Endothelial cell (in vitro differentiated cells): ENCODE measurements at regions not wholly inside any gene's neighbourhood (a gene's known extent, or its start where the extent isn't known, plus 50 kb on each side); places are given as distances from the start of the nearest gene placed in this dataset.

ENCODE experiments used
- DNase-seq: peaks from one replicate; pipeline ENCODE4 v3.0.0; 2021; ENCODE audit warnings: low spot score
- H3K27ac Mint-ChIP-seq: one replicate; pipeline ENCODE4 v1.8.0; 2021; ENCODE audit warnings: mixed read lengths, inconsistent platforms; ENCODE audit not compliant: unreplicated experiment
- H3K27me3 Mint-ChIP-seq: one replicate; pipeline ENCODE4 v1.8.0; 2021; ENCODE audit warnings: mild to moderate bottlenecking, moderate library complexity, mixed read lengths, inconsistent platforms; ENCODE audit not compliant: unreplicated experiment
- H3K36me3 Mint-ChIP-seq: one replicate; pipeline ENCODE4 v1.8.0; 2021; ENCODE audit warnings: mild to moderate bottlenecking, low read depth, mixed read lengths, inconsistent platforms; ENCODE audit not compliant: unreplicated experiment
- H3K4me1 Mint-ChIP-seq: one replicate; pipeline ENCODE4 v1.8.0; 2021; ENCODE audit warnings: mild to moderate bottlenecking, mixed read lengths, inconsistent platforms; ENCODE audit not compliant: unreplicated experiment
- H3K4me3 Mint-ChIP-seq: one replicate; pipeline ENCODE4 v1.8.0; 2021; ENCODE audit warnings: mild to moderate bottlenecking, mixed read lengths, inconsistent platforms; ENCODE audit not compliant: unreplicated experiment
- H3K9me3 Mint-ChIP-seq: one replicate; pipeline ENCODE4 v1.8.0; 2021; ENCODE audit warnings: mixed read lengths, inconsistent platforms; ENCODE audit not compliant: unreplicated experiment
- CTCF ChIP-seq: fragments of 200-600 bp; sonication (generic); IDR thresholded peaks from one replicate; pipeline ENCODE4 v1.5.0; 2021; ENCODE audit warnings: antibody characterized with exemption; ENCODE audit not compliant: unreplicated experiment

- Mint-ChIP-seq H3K27me3 (peaks cover 7% of the 10 kb centered on the region), H3K4me1 (peaks cover 8% of the 10 kb centered on the region), H3K4me3 (no peak overlapping the region), H3K9me3 (no peaks in the 10 kb centered on the region), H3K36me3 (no peaks in the 10 kb centered on the region), H3K27ac (no peak overlapping the region)
- TF ChIP-seq CTCF, result no peak
- DNase-seq, result no peak
Measured at GRCh38 chr11:119829402-119829801, 100.4 kb upstream of the NECTIN1 start.

- H3K4me1 Mint-ChIP-seq, result peaks cover 8% of the 10 kb centered on the region
- H3K27me3 Mint-ChIP-seq, result peaks cover 4% of the 10 kb centered on the region
- no peak overlapping the region for H3K27ac Mint-ChIP-seq
- H3K36me3 Mint-ChIP-seq, result no peaks in the 10 kb centered on the region
- DNase-seq, result no peak
- no peaks in the 10 kb centered on the region for H3K9me3 Mint-ChIP-seq
- TF ChIP-seq CTCF, result no peak
- H3K4me3 Mint-ChIP-seq, result no peak overlapping the region
Measured at GRCh38 chr11:119828819-119829218, 99.8 kb upstream of the NECTIN1 start.

GRCh38 chr11:119828006-119828405, 99.0 kb upstream of the NECTIN1 start:
- Mint-ChIP-seq H3K36me3 (no peaks in the 10 kb centered on the region), H3K27ac (no peak overlapping the region), H3K27me3 (peaks cover 4% of the 10 kb centered on the region), H3K4me1 (peaks cover 13% of the 10 kb centered on the region), H3K4me3 (no peak overlapping the region), H3K9me3 (no peaks in the 10 kb centered on the region)
- no peak for DNase-seq
- TF ChIP-seq CTCF, result no peak

GRCh38 chr11:119827113-119827512, 98.1 kb upstream of the NECTIN1 start:
- DNase-seq, result no peak
- Mint-ChIP-seq H3K27ac (no peak overlapping the region), H3K4me3 (no peak overlapping the region), H3K36me3 (no peaks in the 10 kb centered on the region), H3K27me3 (peaks cover 4% of the 10 kb centered on the region), H3K9me3 (no peaks in the 10 kb centered on the region), H3K4me1 (peaks cover 11% of the 10 kb centered on the region)
- no peak for TF ChIP-seq CTCF

GRCh38 chr11:119823077-119823476, 94.1 kb upstream of the NECTIN1 start:
- Mint-ChIP-seq H3K9me3 (no peaks in the 10 kb centered on the region), H3K27ac (no peak overlapping the region), H3K4me1 (peaks cover 13% of the 10 kb centered on the region), H3K27me3 (peaks cover 3% of the 10 kb centered on the region), H3K36me3 (no peaks in the 10 kb centered on the region), H3K4me3 (no peak overlapping the region)
- no peak for DNase-seq
- TF ChIP-seq CTCF, result no peak
